PFSK-1 (cell line): ENCODE measurements at regions not wholly inside any gene's neighbourhood (a gene's known extent, or its start where the extent isn't known, plus 50 kb on each side); places are given as distances from the start of the nearest gene placed in this dataset.

Source experiments
- FOXP2 ChIP-seq: optimal IDR thresholded peaks from 2 replicates; pipeline ENCODE3; 2011; ENCODE audit warnings: borderline replicate concordance, control low read depth, inconsistent platforms; ENCODE audit not compliant: insufficient read depth; ENCODE audit errors: extremely low read length, extremely low read depth
- POLR2AphosphoS5 ChIP-seq: IDR thresholded peaks from 2 replicates; pipeline ENCODE4 v1.6.1; 2012; ENCODE audit warnings: low read depth, mild to moderate bottlenecking, control low read depth, low read length, moderate library complexity
- REST ChIP-seq, 2 experiments: IDR thresholded peaks; 2 replicates each; pipeline versions ENCODE4 v1.6.1 to v1.8.0; 2011 to 2012; ENCODE audit warnings: low read depth in 2 of 2, low read length in 2 of 2, control low read depth in 1 of 2, inconsistent platforms in 1 of 2, mild to moderate bottlenecking in 1 of 2, moderate library complexity in 1 of 2; ENCODE audit not compliant: insufficient read depth in 1 of 2
- SIN3A ChIP-seq: IDR thresholded peaks from 2 replicates; pipeline ENCODE4 v1.6.1; 2012; ENCODE audit warnings: mild to moderate bottlenecking, low read length, moderate library complexity, borderline replicate concordance; ENCODE audit not compliant: insufficient read depth
- TAF1 ChIP-seq: IDR thresholded peaks from 2 replicates; pipeline ENCODE4 v1.6.1; 2012; ENCODE audit warnings: low read length, control low read depth, borderline replicate concordance; ENCODE audit not compliant: insufficient read depth

GRCh38 chr18:28529644-28530043 is 352.7 kb upstream of the CDH2 start:
- TF ChIP-seq TAF1, result no peak
- no peak for TF ChIP-seq POLR2AphosphoS5
- TF ChIP-seq SIN3A, result no peak
- TF ChIP-seq REST (IDR thresholded peaks at IDR 0.05; ENCODE audit: insufficient read depth in 1 of 2, low read depth in 2 of 2, low read length in 2 of 2), result no peak
- no peak for TF ChIP-seq FOXP2
